ENCODE measurements at regions not wholly inside any gene's neighbourhood (a gene's known extent, or its start where the extent isn't known, plus 50 kb on each side); places are given as distances from the start of the nearest gene placed in this dataset.
"Not testable (repeated sequence)": the region's sequence is repeated elsewhere in the genome, so short reads cannot be mapped to it uniquely, and the experiment has no call there.

GRCh38 chr3:106305127-106305526, 436.3 kb upstream of the CBLB start:
- H3K27ac ChIP-seq (ENCODE audit: low read length), result no peak overlapping the region
- Mint-ChIP-seq H3K27ac (no peak overlapping the region), H3K27me3 (no peaks in the 10 kb centered on the region), H3K36me3 (no peaks in the 10 kb centered on the region), H3K4me3 (no peak overlapping the region), H3K9me3 (no peaks in the 10 kb centered on the region), H3K4me1 (peaks cover 15 to 22% (median 17%) of the 10 kb centered on the region in 3 donors)
- no CpG with 5 or more reads among the region's 2 CpGs for WGBS (ENCODE audit: insufficient coverage)
- ChIA-PET POLR2A (no interaction called here), CTCF (no interaction called here)
- no peaks in the 10 kb centered on the region for H3K36me3 ChIP-seq (ENCODE audit: control insufficient read depth in 2 of 2, extremely low read depth in 1 of 2, insufficient read depth in 1 of 2, low read length in 1 of 2)
- no peaks in the 10 kb centered on the region for H3K27me3 ChIP-seq (replicated peaks in 1 of 2; ENCODE audit: control insufficient read depth in 2 of 2, extremely low read depth in 1 of 2, insufficient read depth in 2 of 2, low read length in 1 of 2)
- no peaks in the 10 kb centered on the region for H3K4me1 ChIP-seq (ENCODE audit: control insufficient read depth in 1 of 2, extremely low read depth in 1 of 2, insufficient read depth in 2 of 2, low read length in 2 of 2)
- DNase-seq (no peak), ATAC-seq (replicated peaks in 1 of 4) (no peak)
- H3K9me3 ChIP-seq, result no peaks in the 10 kb centered on the region
- H3K4me3 ChIP-seq (ENCODE audit: control insufficient read depth in 1 of 2, extremely low read depth in 1 of 2, low read length in 1 of 2), result no peak overlapping the region

- no peaks in the 10 kb centered on the region for H3K36me3 ChIP-seq (ENCODE audit: control insufficient read depth in 2 of 2, extremely low read depth in 1 of 2, insufficient read depth in 1 of 2, low read length in 1 of 2)
- 100% methylated on average over 1 of the region's 1 CpG for WGBS (ENCODE audit: insufficient coverage)
- H3K27me3 ChIP-seq (replicated peaks in 1 of 2; ENCODE audit: control insufficient read depth in 2 of 2, extremely low read depth in 1 of 2, insufficient read depth in 2 of 2, low read length in 1 of 2), result no peaks in the 10 kb centered on the region
- H3K27ac ChIP-seq (ENCODE audit: low read length), result no peak overlapping the region
- ATAC-seq (replicated peaks in 1 of 4) (no peak), DNase-seq (no peak)
- Mint-ChIP-seq H3K4me3 (no peak overlapping the region), H3K9me3 (no peaks in the 10 kb centered on the region), H3K36me3 (no peaks in the 10 kb centered on the region), H3K27me3 (no peaks in the 10 kb centered on the region), H3K27ac (no peak overlapping the region), H3K4me1 (peaks cover 15 to 22% (median 17%) of the 10 kb centered on the region in 3 donors)
- CTCF ChIA-PET, result no interaction called here
- POLR2A ChIA-PET, result no interaction called here
- no peaks in the 10 kb centered on the region for H3K9me3 ChIP-seq
- no peak overlapping the region for H3K4me3 ChIP-seq (ENCODE audit: control insufficient read depth in 1 of 2, extremely low read depth in 1 of 2, low read length in 1 of 2)
- no peaks in the 10 kb centered on the region for H3K4me1 ChIP-seq (ENCODE audit: control insufficient read depth in 1 of 2, extremely low read depth in 1 of 2, insufficient read depth in 2 of 2, low read length in 2 of 2)
These were observed 437.1 kb upstream of the CBLB start for GRCh38 chr3:106305882-106306435.

GRCh38 chr3:106309274-106309673, 440.5 kb upstream of the CBLB start:
- Mint-ChIP-seq H3K4me1 (peaks cover 0 to 2% (median 0%) of the 10 kb centered on the region in 3 donors), H3K9me3 (no peaks in the 10 kb centered on the region), H3K4me3 (no peak overlapping the region), H3K27me3 (no peaks in the 10 kb centered on the region), H3K27ac (no peak overlapping the region), H3K36me3 (no peaks in the 10 kb centered on the region)
- no peak overlapping the region for H3K27ac ChIP-seq (ENCODE audit: low read length)
- no peaks in the 10 kb centered on the region for H3K4me1 ChIP-seq (ENCODE audit: control insufficient read depth in 1 of 2, extremely low read depth in 1 of 2, insufficient read depth in 2 of 2, low read length in 2 of 2)
- WGBS (ENCODE audit: insufficient coverage), result no CpG with 5 or more reads among the region's 1 CpG
- CTCF ChIA-PET, result no interaction called here
- H3K4me3 ChIP-seq (ENCODE audit: control insufficient read depth in 1 of 2, extremely low read depth in 1 of 2, low read length in 1 of 2), result no peak overlapping the region
- no peak for ATAC-seq (replicated peaks in 1 of 4)
- H3K27me3 ChIP-seq (replicated peaks in 1 of 2; ENCODE audit: control insufficient read depth in 2 of 2, extremely low read depth in 1 of 2, insufficient read depth in 2 of 2, low read length in 1 of 2), result no peaks in the 10 kb centered on the region
- POLR2A ChIA-PET, result interaction anchor here in 1 of 2 donors (0.6 kb wide), 1 partner anchor 10 kb away, joined by 5 read pairs; no protein-coding TSS in a partner anchor
- no peaks in the 10 kb centered on the region for H3K9me3 ChIP-seq
- no peaks in the 10 kb centered on the region for H3K36me3 ChIP-seq (ENCODE audit: control insufficient read depth in 2 of 2, extremely low read depth in 1 of 2, insufficient read depth in 1 of 2, low read length in 1 of 2)
- no peak for DNase-seq

GRCh38 chr3:106309798-106310197, 441.0 kb upstream of the CBLB start:
- H3K27me3 Mint-ChIP-seq; H3K9me3 Mint-ChIP-seq; H3K4me1 Mint-ChIP-seq; H3K4me3 ChIP-seq (ENCODE audit: control insufficient read depth in 1 of 2, extremely low read depth in 1 of 2, low read length in 1 of 2); H3K4me1 ChIP-seq (ENCODE audit: control insufficient read depth in 1 of 2, extremely low read depth in 1 of 2, insufficient read depth in 2 of 2, low read length in 2 of 2); H3K36me3 ChIP-seq (ENCODE audit: control insufficient read depth in 2 of 2, extremely low read depth in 1 of 2, insufficient read depth in 1 of 2, low read length in 1 of 2); H3K27ac ChIP-seq (ENCODE audit: low read length); DNase-seq; H3K27me3 ChIP-seq (replicated peaks in 1 of 2; ENCODE audit: control insufficient read depth in 2 of 2, extremely low read depth in 1 of 2, insufficient read depth in 2 of 2, low read length in 1 of 2); POLR2A ChIA-PET; ATAC-seq (replicated peaks in 1 of 4); H3K9me3 ChIP-seq; H3K36me3 Mint-ChIP-seq; H3K27ac Mint-ChIP-seq; H3K4me3 Mint-ChIP-seq: not testable (repeated sequence)
- CTCF ChIA-PET, result interaction anchor here in 1 of 2 donors (0.7 kb wide), 1 partner anchor 39 kb away, joined by 3 read pairs; no protein-coding TSS in a partner anchor
- WGBS (ENCODE audit: insufficient coverage), result no CpG with 5 or more reads among the region's 4 CpGs

GRCh38 chr3:106317141-106318055, 448.6 kb upstream of the CBLB start:
- no peak overlapping the region for H3K4me3 ChIP-seq (ENCODE audit: control insufficient read depth in 1 of 2, extremely low read depth in 1 of 2, low read length in 1 of 2)
- Mint-ChIP-seq H3K4me3 (peak overlapping the region in 1 of 3 donors; percentile 35), H3K9me3 (peaks cover 0 to 7% (median 6%) of the 10 kb centered on the region in 3 donors), H3K27ac (peak overlapping the region; percentile 21 to 49), H3K27me3 (no peaks in the 10 kb centered on the region), H3K4me1 (peaks cover 21 to 31% (median 27%) of the 10 kb centered on the region in 3 donors), H3K36me3 (no peaks in the 10 kb centered on the region)
- CTCF ChIA-PET, result no interaction called here
- WGBS (ENCODE audit: insufficient coverage), result 94% methylated on average over 3 of the region's 6 CpGs
- no peaks in the 10 kb centered on the region for H3K27me3 ChIP-seq (replicated peaks in 1 of 2; ENCODE audit: control insufficient read depth in 2 of 2, extremely low read depth in 1 of 2, insufficient read depth in 2 of 2, low read length in 1 of 2)
- ATAC-seq (replicated peaks in 1 of 4), result peak; percentile 54 to 78 (median 56)
- H3K4me1 ChIP-seq (ENCODE audit: control insufficient read depth in 1 of 2, extremely low read depth in 1 of 2, insufficient read depth in 2 of 2, low read length in 2 of 2), result peaks cover 15 to 17% of the 10 kb centered on the region in 2 experiments
- H3K36me3 ChIP-seq (ENCODE audit: control insufficient read depth in 2 of 2, extremely low read depth in 1 of 2, insufficient read depth in 1 of 2, low read length in 1 of 2), result no peaks in the 10 kb centered on the region
- H3K9me3 ChIP-seq, result no peaks in the 10 kb centered on the region
- POLR2A ChIA-PET, result no interaction called here
- peak in 6 of 35 experiments; percentile 3 to 23 (median 12) for DNase-seq
- H3K27ac ChIP-seq (ENCODE audit: low read length), result no peak overlapping the region

- WGBS (ENCODE audit: insufficient coverage), result no CpG with 5 or more reads among the region's 1 CpG
- CTCF ChIA-PET; H3K27ac Mint-ChIP-seq; DNase-seq; ATAC-seq (replicated peaks in 1 of 4); POLR2A ChIA-PET; H3K27me3 Mint-ChIP-seq; H3K36me3 ChIP-seq (ENCODE audit: control insufficient read depth in 2 of 2, extremely low read depth in 1 of 2, insufficient read depth in 1 of 2, low read length in 1 of 2); H3K4me3 Mint-ChIP-seq; H3K27ac ChIP-seq (ENCODE audit: low read length); H3K36me3 Mint-ChIP-seq; H3K27me3 ChIP-seq (replicated peaks in 1 of 2; ENCODE audit: control insufficient read depth in 2 of 2, extremely low read depth in 1 of 2, insufficient read depth in 2 of 2, low read length in 1 of 2); H3K9me3 ChIP-seq; H3K4me3 ChIP-seq (ENCODE audit: control insufficient read depth in 1 of 2, extremely low read depth in 1 of 2, low read length in 1 of 2): not testable (repeated sequence)
- Mint-ChIP-seq H3K9me3 (peaks cover 16 to 33% (median 21%) of the 10 kb centered on the region in 3 donors), H3K4me1 (peaks cover 23 to 29% (median 29%) of the 10 kb centered on the region in 3 donors)
- H3K4me1 ChIP-seq (ENCODE audit: control insufficient read depth in 1 of 2, extremely low read depth in 1 of 2, insufficient read depth in 2 of 2, low read length in 2 of 2), result peaks cover 10 to 15% of the 10 kb centered on the region in 2 experiments
These were observed 452.6 kb upstream of the CBLB start for GRCh38 chr3:106321438-106321837.
